Occipital lobe (tissue), 1 donor: ENCODE measurements at regions not wholly inside any gene's neighbourhood (a gene's known extent, or its start where the extent isn't known, plus 50 kb on each side); places are given as distances from the start of the nearest gene placed in this dataset.
"Not testable (repeated sequence)": the region's sequence is repeated elsewhere in the genome, so short reads cannot be mapped to it uniquely, and the experiment has no call there.

ENCODE experiments used
- DNase-seq: peaks from one replicate; lab custom pipeline; 2025; lab: John Stamatoyannopoulos, UW

GRCh38 chr4:188660796-188661195 lies 521.6 kb downstream of the TRIML1 start:
- DNase-seq: peak; percentile 52

- no peak for DNase-seq
Observed at GRCh38 chr4:188661502-188661901, 522.3 kb downstream of the TRIML1 start.

- no peak for DNase-seq
Observed at GRCh38 chr4:188663369-188663768, 524.1 kb downstream of the TRIML1 start.

- no peak for DNase-seq
Observed at GRCh38 chr4:188665491-188666457, 526.5 kb downstream of the TRIML1 start.

GRCh38 chr4:188678691-188679090 lies 539.5 kb downstream of the TRIML1 start:
- DNase-seq: not testable (repeated sequence)

GRCh38 chr4:188680004-188680666 lies 540.9 kb downstream of the TRIML1 start:
- DNase-seq: no peak

GRCh38 chr4:188680667-188681063 lies 541.4 kb downstream of the TRIML1 start:
- DNase-seq: no peak

GRCh38 chr4:188682321-188682720 lies 543.1 kb downstream of the TRIML1 start:
- no peak for DNase-seq

GRCh38 chr4:188683571-188683970 lies 544.3 kb downstream of the TRIML1 start:
- DNase-seq: no peak

GRCh38 chr4:188688956-188689355 lies 549.7 kb downstream of the TRIML1 start:
- DNase-seq: no peak

GRCh38 chr4:188691811-188692210 lies 552.6 kb downstream of the TRIML1 start:
- DNase-seq: no peak

GRCh38 chr4:188695261-188695660 lies 556.0 kb downstream of the TRIML1 start:
- DNase-seq: no peak

- no peak for DNase-seq
Observed at GRCh38 chr4:188697243-188697642, 558.0 kb downstream of the TRIML1 start.

- DNase-seq: no peak
Observed at GRCh38 chr4:188701952-188702351, 562.7 kb downstream of the TRIML1 start.

GRCh38 chr4:188704288-188704687 lies 565.0 kb downstream of the TRIML1 start:
- DNase-seq: no peak

- DNase-seq: no peak
Observed at GRCh38 chr4:188707036-188707435, 567.8 kb downstream of the TRIML1 start.

GRCh38 chr4:188714501-188714900 lies 575.3 kb downstream of the TRIML1 start:
- DNase-seq: no peak

GRCh38 chr4:188714907-188715306 lies 575.7 kb downstream of the TRIML1 start:
- DNase-seq: no peak

GRCh38 chr4:188717661-188718060 lies 578.4 kb downstream of the TRIML1 start:
- no peak for DNase-seq

GRCh38 chr4:188719794-188720193 lies 580.6 kb downstream of the TRIML1 start:
- no peak for DNase-seq

GRCh38 chr4:188722911-188723310 lies 583.7 kb downstream of the TRIML1 start:
- DNase-seq: no peak

- no peak for DNase-seq
Observed at GRCh38 chr4:188727746-188728145, 588.5 kb downstream of the TRIML1 start.

- no peak for DNase-seq
Observed at GRCh38 chr4:188728359-188728758, 589.1 kb downstream of the TRIML1 start.
